ENCODE measurements at regions not wholly inside any gene's neighbourhood (a gene's known extent, or its start where the extent isn't known, plus 50 kb on each side); places are given as distances from the start of the nearest gene placed in this dataset.

DNA sequence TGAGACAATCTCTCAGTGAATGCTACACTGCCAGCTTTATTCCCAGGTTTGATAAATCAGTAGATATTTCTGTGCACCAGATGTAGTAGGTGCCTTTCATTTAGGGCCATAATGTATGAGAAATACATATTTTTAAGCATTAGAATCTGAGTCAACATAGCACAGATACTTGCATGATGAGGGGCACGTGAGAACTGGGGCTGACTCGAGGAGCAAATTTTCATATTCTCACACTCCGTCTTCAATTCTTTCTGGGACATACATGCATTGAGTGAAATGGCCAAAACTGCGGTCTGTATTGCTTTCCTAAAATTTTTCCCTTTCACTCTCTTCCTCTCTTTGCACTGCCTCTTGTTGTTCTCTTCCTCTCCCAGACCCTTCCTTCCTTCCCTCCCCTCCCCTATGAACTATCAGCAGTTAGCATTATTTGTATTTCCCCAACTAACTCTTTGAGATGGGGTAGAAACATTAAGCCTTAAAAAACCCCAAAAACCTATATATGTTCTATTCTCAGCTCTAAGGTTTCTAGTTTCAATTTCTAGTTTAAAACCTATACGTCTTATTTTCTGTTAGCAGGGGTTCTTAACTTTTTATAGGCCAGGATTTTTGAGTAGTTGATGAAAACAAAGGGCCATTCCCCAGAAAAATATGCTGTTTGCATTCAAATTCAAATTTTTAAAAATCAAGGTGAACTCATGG is 289.1 kb downstream of the PTBP2 start:
- Histone ChIP-seq H3K36me3 (ENCODE audit: control insufficient read depth, insufficient read depth, low read length) (no peaks in the 10 kb centered on the region), H3K4me1 (ENCODE audit: control insufficient read depth, insufficient read depth, low read length) (no peaks in the 10 kb centered on the region), H3K9me3 (ENCODE audit: control insufficient read depth, insufficient read depth, low read length) (no peaks in the 10 kb centered on the region), H3K27ac (ENCODE audit: low read length) (no peak overlapping the region), H3K27me3 (ENCODE audit: control insufficient read depth, insufficient read depth, low read length) (no peaks in the 10 kb centered on the region), H3K4me3 (ENCODE audit: low read length) (no peak overlapping the region)
- DNase-seq (ENCODE audit: low read depth, low spot score), result no peak
- no CpG with 5 or more reads among the region's 5 CpGs for WGBS (ENCODE audit: insufficient coverage, insufficient read length)

DNA sequence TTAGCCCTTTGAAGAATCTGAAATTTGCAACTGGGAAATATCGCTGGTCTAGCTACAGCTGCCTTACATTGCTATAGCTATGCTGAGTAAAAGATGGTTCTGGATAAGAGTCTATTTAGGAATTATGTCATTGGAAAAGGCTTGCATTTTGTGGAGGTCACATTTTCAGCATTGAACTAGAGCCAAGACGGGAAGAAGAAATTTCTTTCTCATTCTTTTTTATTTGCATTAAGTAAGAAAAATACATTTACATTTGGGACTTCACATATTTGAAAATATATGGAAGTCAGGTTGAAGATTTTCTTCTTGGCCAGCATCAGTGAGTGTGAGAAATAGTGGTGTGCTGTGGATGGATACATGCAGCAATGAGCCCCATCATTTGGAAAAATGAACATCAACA is 291.6 kb downstream of the PTBP2 start:
- no peak for DNase-seq (ENCODE audit: low read depth, low spot score)

GRCh38 chr1:97013941-97014340 is 292.4 kb downstream of the PTBP2 start:
- H3K27me3 ChIP-seq (ENCODE audit: control insufficient read depth, insufficient read depth, low read length), result no peaks in the 10 kb centered on the region
- H3K36me3 ChIP-seq (ENCODE audit: control insufficient read depth, insufficient read depth, low read length), result no peaks in the 10 kb centered on the region
- DNase-seq (ENCODE audit: low read depth, low spot score), result no peak
- H3K4me1 ChIP-seq (ENCODE audit: control insufficient read depth, insufficient read depth, low read length), result no peaks in the 10 kb centered on the region; the same call in 1 of the 2 replicates
- WGBS (ENCODE audit: insufficient coverage, insufficient read length), result no CpG with 5 or more reads among the region's 1 CpG
- H3K4me3 ChIP-seq (ENCODE audit: low read length), result no peak overlapping the region
- H3K9me3 ChIP-seq (ENCODE audit: control insufficient read depth, insufficient read depth, low read length), result no peaks in the 10 kb centered on the region
- H3K27ac ChIP-seq (ENCODE audit: low read length), result no peak overlapping the region

More for the DNA sequence above, 291.6 kb downstream of the PTBP2 start:
- WGBS (ENCODE audit: insufficient coverage, insufficient read length), result no CpG with 5 or more reads among the region's 2 CpGs
- no peaks in the 10 kb centered on the region for H3K9me3 ChIP-seq (ENCODE audit: control insufficient read depth, insufficient read depth, low read length)
- no peaks in the 10 kb centered on the region for H3K36me3 ChIP-seq (ENCODE audit: control insufficient read depth, insufficient read depth, low read length)
- H3K4me1 ChIP-seq (ENCODE audit: control insufficient read depth, insufficient read depth, low read length), result no peaks in the 10 kb centered on the region; the same call in 1 of the 2 replicates
- H3K27ac ChIP-seq (ENCODE audit: low read length), result no peak overlapping the region
- no peak overlapping the region for H3K4me3 ChIP-seq (ENCODE audit: low read length)
- H3K27me3 ChIP-seq (ENCODE audit: control insufficient read depth, insufficient read depth, low read length), result no peaks in the 10 kb centered on the region

DNA sequence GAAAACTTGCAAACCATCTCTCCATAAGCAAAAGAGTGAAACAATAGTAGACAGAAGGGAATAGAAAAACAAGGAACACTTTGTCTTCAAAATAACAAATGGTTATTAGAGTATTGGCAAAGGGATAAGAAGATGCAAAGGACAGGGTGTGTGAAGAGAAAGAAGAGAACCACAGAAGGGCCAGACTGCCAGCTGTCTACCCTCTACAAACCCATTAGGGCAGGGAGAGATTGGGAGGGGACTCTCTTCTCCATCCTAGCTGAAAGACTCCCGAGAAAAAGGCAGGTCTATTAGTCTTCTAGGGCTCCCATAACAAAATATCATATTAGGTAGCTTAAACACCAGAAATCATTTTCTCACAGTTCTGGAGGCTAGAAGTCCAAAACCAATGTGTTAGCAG is 292.8 kb downstream of the PTBP2 start:
- H3K36me3 ChIP-seq (ENCODE audit: control insufficient read depth, insufficient read depth, low read length), result no peaks in the 10 kb centered on the region
- no peak overlapping the region for H3K4me3 ChIP-seq (ENCODE audit: low read length)
- H3K4me1 ChIP-seq (ENCODE audit: control insufficient read depth, insufficient read depth, low read length), result no peaks in the 10 kb centered on the region; the same call in 1 of the 2 replicates
- no peaks in the 10 kb centered on the region for H3K27me3 ChIP-seq (ENCODE audit: control insufficient read depth, insufficient read depth, low read length)
- no peaks in the 10 kb centered on the region for H3K9me3 ChIP-seq (ENCODE audit: control insufficient read depth, insufficient read depth, low read length)
- WGBS (ENCODE audit: insufficient coverage, insufficient read length), result no CpG with 5 or more reads among the region's 1 CpG
- DNase-seq (ENCODE audit: low read depth, low spot score), result no peak
- H3K27ac ChIP-seq (ENCODE audit: low read length), result no peak overlapping the region

DNA sequence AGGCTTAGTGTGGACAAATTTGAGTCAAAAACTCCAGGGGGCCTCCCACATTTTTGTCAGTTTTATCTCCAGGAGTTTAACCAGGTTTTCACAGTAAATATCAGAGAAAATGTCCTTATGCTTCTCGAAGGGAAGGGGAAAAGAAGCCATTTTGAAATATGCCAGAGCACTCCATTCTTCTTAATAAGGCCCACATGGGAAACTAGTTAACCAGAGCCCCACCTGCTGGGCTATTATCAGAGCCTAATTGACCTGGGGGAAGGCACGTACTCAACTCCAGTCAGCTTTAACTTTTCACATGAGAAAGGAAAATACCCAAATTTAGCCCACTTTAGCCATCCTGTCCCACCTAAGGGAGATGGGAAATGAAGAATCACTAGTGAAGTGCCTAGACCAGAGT is 296.3 kb downstream of the PTBP2 start:
- H3K27me3 ChIP-seq (ENCODE audit: control insufficient read depth, insufficient read depth, low read length), result no peaks in the 10 kb centered on the region
- DNase-seq (ENCODE audit: low read depth, low spot score), result peak; percentile 5
- H3K27ac ChIP-seq (ENCODE audit: low read length), result no peak overlapping the region
- no peaks in the 10 kb centered on the region for H3K36me3 ChIP-seq (ENCODE audit: control insufficient read depth, insufficient read depth, low read length)
- H3K4me1 ChIP-seq (ENCODE audit: control insufficient read depth, insufficient read depth, low read length), result no peaks in the 10 kb centered on the region; the same call in 1 of the 2 replicates
- no CpG with 5 or more reads among the region's 2 CpGs for WGBS (ENCODE audit: insufficient coverage, insufficient read length)
- H3K4me3 ChIP-seq (ENCODE audit: low read length), result no peak overlapping the region
- H3K9me3 ChIP-seq (ENCODE audit: control insufficient read depth, insufficient read depth, low read length), result no peaks in the 10 kb centered on the region

Data from iPS DF 6.9 (cell line).